ENCODE measurements at regions not wholly inside any gene's neighbourhood (a gene's known extent, or its start where the extent isn't known, plus 50 kb on each side); places are given as distances from the start of the nearest gene placed in this dataset.
A peak's percentile ranks its signal among the peaks of the same experiment; 100 is the strongest.

- H3K4me2 ChIP-seq (ENCODE audit: low read length), result no peak overlapping the region
These were observed 630.3 kb upstream of the KLHL4 start for GRCh38 chrX:86887341-86887740.

GRCh38 chrX:86910027-86910426 is 607.6 kb upstream of the KLHL4 start:
- no peak overlapping the region for H3K4me3 ChIP-seq (ENCODE audit: low read length)
- TF ChIP-seq EZH2phosphoT487 (IDR thresholded peaks at IDR 0.05; ENCODE audit: low read depth) (no peak), CTCF (IDR thresholded peaks at IDR 0.05; ENCODE audit: low read depth, low read length) (no peak)
- H2AFZ ChIP-seq (ENCODE audit: low read depth, low read length), result no peak overlapping the region
- no peaks in the 10 kb centered on the region for H3K27me3 ChIP-seq (ENCODE audit: low read depth, low read length)
- no peak overlapping the region for H3K4me2 ChIP-seq (ENCODE audit: low read length)
- H3K4me1 ChIP-seq (ENCODE audit: low read length), result no peaks in the 10 kb centered on the region; the same call in 1 of the 2 replicates
- H3K79me2 ChIP-seq (ENCODE audit: low read length), result no peaks in the 10 kb centered on the region
- no peaks in the 10 kb centered on the region for H4K20me1 ChIP-seq (ENCODE audit: insufficient read depth, low read length)
- H3K9me3 ChIP-seq (ENCODE audit: insufficient read depth, low read length), result no peaks in the 10 kb centered on the region
- no peak overlapping the region for H3K9ac ChIP-seq (ENCODE audit: low read length)
- H3K27ac ChIP-seq (ENCODE audit: low read length), result no peak overlapping the region
- no peaks in the 10 kb centered on the region for H3K36me3 ChIP-seq (replicated peaks; ENCODE audit: low read depth, low read length)

More at GRCh38 chrX:86887341-86887740, 630.3 kb upstream of the KLHL4 start:
- no peaks in the 10 kb centered on the region for H3K9me3 ChIP-seq (ENCODE audit: insufficient read depth, low read length)
- H4K20me1 ChIP-seq (ENCODE audit: insufficient read depth, low read length), result no peaks in the 10 kb centered on the region
- no peak for TF ChIP-seq CTCF (IDR thresholded peaks at IDR 0.05; ENCODE audit: low read depth, low read length)
- no peak for TF ChIP-seq EZH2phosphoT487 (IDR thresholded peaks at IDR 0.05; ENCODE audit: low read depth)
- no peaks in the 10 kb centered on the region for H3K36me3 ChIP-seq (replicated peaks; ENCODE audit: low read depth, low read length)
- no peak overlapping the region for H3K27ac ChIP-seq (ENCODE audit: low read length)
- H3K4me1 ChIP-seq (ENCODE audit: low read length), result no peaks in the 10 kb centered on the region
- H3K4me3 ChIP-seq (ENCODE audit: low read length), result no peak overlapping the region
- H3K79me2 ChIP-seq (ENCODE audit: low read length), result no peaks in the 10 kb centered on the region
- no peak overlapping the region for H3K9ac ChIP-seq (ENCODE audit: low read length)
- H3K27me3 ChIP-seq (ENCODE audit: low read depth, low read length), result no peaks in the 10 kb centered on the region
- no peak overlapping the region for H2AFZ ChIP-seq (ENCODE audit: low read depth, low read length)

GRCh38 chrX:86910602-86911311 is 606.8 kb upstream of the KLHL4 start:
- TF ChIP-seq EZH2phosphoT487 (IDR thresholded peaks at IDR 0.05; ENCODE audit: low read depth), result no peak
- TF ChIP-seq CTCF (IDR thresholded peaks at IDR 0.05; ENCODE audit: low read depth, low read length), result no peak
- H3K79me2 ChIP-seq (ENCODE audit: low read length), result no peaks in the 10 kb centered on the region
- peak overlapping the region; percentile 67; the same call in 1 of the 2 replicates for H2AFZ ChIP-seq (ENCODE audit: low read depth, low read length)
- no peaks in the 10 kb centered on the region for H4K20me1 ChIP-seq (ENCODE audit: insufficient read depth, low read length)
- H3K27ac ChIP-seq (ENCODE audit: low read length), result no peak overlapping the region
- no peaks in the 10 kb centered on the region for H3K36me3 ChIP-seq (replicated peaks; ENCODE audit: low read depth, low read length)
- H3K4me3 ChIP-seq (ENCODE audit: low read length), result no peak overlapping the region
- no peak overlapping the region for H3K4me2 ChIP-seq (ENCODE audit: low read length)
- H3K4me1 ChIP-seq (ENCODE audit: low read length), result no peaks in the 10 kb centered on the region; the same call in 1 of the 2 replicates
- no peak overlapping the region for H3K9ac ChIP-seq (ENCODE audit: low read length)
- H3K27me3 ChIP-seq (ENCODE audit: low read depth, low read length), result no peaks in the 10 kb centered on the region
- no peaks in the 10 kb centered on the region for H3K9me3 ChIP-seq (ENCODE audit: insufficient read depth, low read length)

GRCh38 chrX:86914569-86914968 is 603.0 kb upstream of the KLHL4 start:
- no peaks in the 10 kb centered on the region for H3K27me3 ChIP-seq (ENCODE audit: low read depth, low read length)

More at GRCh38 chrX:86914569-86914968, 603.0 kb upstream of the KLHL4 start:
- Histone ChIP-seq H4K20me1 (ENCODE audit: insufficient read depth, low read length) (no peaks in the 10 kb centered on the region), H2AFZ (ENCODE audit: low read depth, low read length) (no peak overlapping the region), H3K4me1 (ENCODE audit: low read length) (no peaks in the 10 kb centered on the region; the same call in 1 of the 2 replicates), H3K4me3 (ENCODE audit: low read length) (no peak overlapping the region), H3K4me2 (ENCODE audit: low read length) (no peak overlapping the region), H3K27ac (ENCODE audit: low read length) (no peak overlapping the region), H3K36me3 (replicated peaks; ENCODE audit: low read depth, low read length) (no peaks in the 10 kb centered on the region), H3K9ac (ENCODE audit: low read length) (no peak overlapping the region), H3K79me2 (ENCODE audit: low read length) (no peaks in the 10 kb centered on the region), H3K9me3 (ENCODE audit: insufficient read depth, low read length) (no peaks in the 10 kb centered on the region)
- TF ChIP-seq EZH2phosphoT487 (IDR thresholded peaks at IDR 0.05; ENCODE audit: low read depth) (no peak), CTCF (IDR thresholded peaks at IDR 0.05; ENCODE audit: low read depth, low read length) (no peak)
